Esophagus squamous epithelium (tissue), 5 donors: ENCODE measurements at regions not wholly inside any gene's neighbourhood (a gene's known extent, or its start where the extent isn't known, plus 50 kb on each side); places are given as distances from the start of the nearest gene placed in this dataset.

Experiments used
- DNase-seq: peaks from one replicate; lab custom pipeline; 2025; lab: John Stamatoyannopoulos, UW
- H3K27ac ChIP-seq, 4 donors: fragments of 200-600 bp; sonication (generic); one replicate each; pipeline ENCODE4 v1.5.1; 2016 to 2019; ENCODE audit warnings: mild to moderate bottlenecking in 1 of 4
- H3K27me3 ChIP-seq, 4 donors: fragments of 200-600 bp; sonication (generic); 1 replicate in 3 of 4; 2 replicates in 1 of 4; pipeline versions ENCODE4 v1.5.1 to v1.6.0; 2017 to 2021; ENCODE audit warnings: antibody characterized with exemption in 1 of 4
- H3K36me3 ChIP-seq, 3 donors: fragments of 200-600 bp; sonication (generic); one replicate each; pipeline ENCODE4 v1.5.1; 2016 to 2019
- H3K4me1 ChIP-seq, 3 donors: fragments of 200-600 bp; sonication (generic); one replicate each; pipeline ENCODE4 v1.5.1; 2017 to 2019
- H3K4me3 ChIP-seq, 4 donors: fragments of 200-600 bp; sonication (generic); 1 replicate in 3 of 4; 2 replicates in 1 of 4; pipeline ENCODE4 v1.5.1; 2016 to 2019; ENCODE audit warnings: mild to moderate bottlenecking in 2 of 4, moderate library complexity in 1 of 4
- H3K9me3 ChIP-seq, 3 donors: fragments of 200-600 bp; sonication (generic); one replicate each; pipeline ENCODE4 v1.5.1; 2016 to 2019
- CTCF ChIP-seq, 6 experiments: fragments of 450-650 bp in 4 of 6; fragments of 200-600 bp in 2 of 6; sonication (generic) in 2 of 6; IDR thresholded peaks; one replicate each; pipeline ENCODE4 v1.5.1; 2016 to 2019; ENCODE audit warnings: antibody characterized with exemption in 6 of 6, mild to moderate bottlenecking in 4 of 6, moderate library complexity in 4 of 6
- POLR2A ChIP-seq, 4 donors: fragments of 450-650 bp; IDR thresholded peaks; one replicate each; pipeline ENCODE4 v1.6.1; 2017; ENCODE audit warnings: antibody characterized with exemption in 4 of 4, mild to moderate bottlenecking in 4 of 4, moderate library complexity in 3 of 4
- WGBS, 2 donors: methylation state at CpG; one replicate each; pipeline ENCODE4 v1.1.5; 2018; 5-methylcytosine and 5-hydroxymethylcytosine counted together
- intact Hi-C: fragments of 100-400 bp; cut with DNase I; formaldehyde crosslinking; loops from one replicate; pipeline ENCODE4 v1.15.0; 2022
- donor health status: DM: yes; HTN: yes; CAD: no.

- 76 to 80% methylated on average over 2 of the region's 2 CpGs for WGBS, 2 donors
- no peak for DNase-seq
These were observed 219.3 kb downstream of the TRAM1L1 start for GRCh38 chr4:116866106-116866505.

GRCh38 chr4:116862592-116862991, 222.8 kb downstream of the TRAM1L1 start:
- H3K9me3 ChIP-seq: no peaks in the 10 kb centered on the region
- no peak overlapping the region for H3K27ac ChIP-seq
- WGBS, 2 donors: 72 to 73% methylated on average over 1 of the region's 1 CpG
- no peak for TF ChIP-seq CTCF (IDR thresholded peaks at IDR 0.05)
- no peak for TF ChIP-seq POLR2A (IDR thresholded peaks at IDR 0.05)
- no peaks in the 10 kb centered on the region for H3K27me3 ChIP-seq
- no peak overlapping the region for H3K4me3 ChIP-seq
- DNase-seq: no peak
- H3K36me3 ChIP-seq: no peaks in the 10 kb centered on the region
- intact Hi-C loops: no loop called here
- no peaks in the 10 kb centered on the region for H3K4me1 ChIP-seq

More at GRCh38 chr4:116866106-116866505, 219.3 kb downstream of the TRAM1L1 start:
- Histone ChIP-seq H3K27me3 (no peaks in the 10 kb centered on the region), H3K4me1 (no peaks in the 10 kb centered on the region), H3K9me3 (no peaks in the 10 kb centered on the region), H3K4me3 (no peak overlapping the region), H3K36me3 (no peaks in the 10 kb centered on the region), H3K27ac (no peak overlapping the region)
- intact Hi-C loops: no loop called here
- TF ChIP-seq POLR2A (IDR thresholded peaks at IDR 0.05): no peak

GRCh38 chr4:116860891-116861290, 224.5 kb downstream of the TRAM1L1 start:
- Histone ChIP-seq H3K27ac (no peak overlapping the region), H3K4me3 (no peak overlapping the region), H3K4me1 (no peaks in the 10 kb centered on the region), H3K27me3 (no peaks in the 10 kb centered on the region), H3K9me3 (no peaks in the 10 kb centered on the region), H3K36me3 (no peaks in the 10 kb centered on the region)
- intact Hi-C loops: no loop called here
- 57 to 72% methylated on average over 1 of the region's 1 CpG for WGBS, 2 donors
- DNase-seq: no peak
- TF ChIP-seq CTCF (IDR thresholded peaks at IDR 0.05) (no peak), POLR2A (IDR thresholded peaks at IDR 0.05) (no peak)

- Histone ChIP-seq H3K36me3 (no peaks in the 10 kb centered on the region), H3K9me3 (no peaks in the 10 kb centered on the region), H3K4me3 (no peak overlapping the region), H3K27me3 (no peaks in the 10 kb centered on the region), H3K27ac (no peak overlapping the region), H3K4me1 (no peaks in the 10 kb centered on the region)
- intact Hi-C loops: no loop called here
- DNase-seq: no peak
- TF ChIP-seq CTCF (IDR thresholded peaks at IDR 0.05) (no peak), POLR2A (IDR thresholded peaks at IDR 0.05) (no peak)
These were observed 235.8 kb downstream of the TRAM1L1 start for GRCh38 chr4:116849620-116850019.

GRCh38 chr4:116847616-116848015, 237.8 kb downstream of the TRAM1L1 start:
- Histone ChIP-seq H3K4me1 (no peaks in the 10 kb centered on the region), H3K27me3 (no peaks in the 10 kb centered on the region), H3K9me3 (no peaks in the 10 kb centered on the region), H3K36me3 (no peaks in the 10 kb centered on the region), H3K4me3 (no peak overlapping the region), H3K27ac (no peak overlapping the region)
- TF ChIP-seq POLR2A (IDR thresholded peaks at IDR 0.05) (no peak), CTCF (IDR thresholded peaks at IDR 0.05) (no peak)
- no peak for DNase-seq
- WGBS, 2 donors: 51 to 63% methylated on average over 2 of the region's 2 CpGs
- intact Hi-C loops: no loop called here

- intact Hi-C loops: no loop called here
- no peak overlapping the region for H3K27ac ChIP-seq
- no peaks in the 10 kb centered on the region for H3K27me3 ChIP-seq
- no peaks in the 10 kb centered on the region for H3K36me3 ChIP-seq
- WGBS, 2 donors: 45 to 65% methylated on average over 5 of the region's 5 CpGs
- H3K4me1 ChIP-seq: no peaks in the 10 kb centered on the region
- DNase-seq: no peak
- H3K4me3 ChIP-seq: no peak overlapping the region
- no peak for TF ChIP-seq CTCF (IDR thresholded peaks at IDR 0.05)
- no peak for TF ChIP-seq POLR2A (IDR thresholded peaks at IDR 0.05)
- no peaks in the 10 kb centered on the region for H3K9me3 ChIP-seq
These were observed 245.6 kb downstream of the TRAM1L1 start for GRCh38 chr4:116839826-116840225.
